Caco-2 (cell line): ENCODE measurements at regions not wholly inside any gene's neighbourhood (a gene's known extent, or its start where the extent isn't known, plus 50 kb on each side); places are given as distances from the start of the nearest gene placed in this dataset.

Experiments used
- BruUV-seq: library from RNA; stranded (reverse); fragments of 400-500 nt; replicated peaks from 2 replicates; lab custom pipeline; 2021; lab: Mats Ljungman, UMichigan
- CTCF ChIA-PET: fragments of 300-600 bp; sonication (Branson Sonifier 250); formaldehyde crosslinking; loops from one replicate; lab custom pipeline; 2022; ENCODE audit warnings: antibody characterized with exemption; lab: Charles Lee
- POLR2A ChIA-PET: fragments of 300-600 bp; sonication (Branson Sonifier 250); formaldehyde crosslinking; loops from one replicate; lab custom pipeline; 2022; ENCODE audit warnings: antibody characterized with exemption; lab: Charles Lee
- DNase-seq, 2 experiments: peaks; one replicate each; pipeline versions ENCODE4 v3.0.0 to v3.0.0-alpha.2; 2020 to 2022
- H3K27me3 ChIP-seq: replicated peaks from 2 replicates; pipeline ENCODE4 v1.6.0; 2011; ENCODE audit warnings: low read length; ENCODE audit not compliant: control insufficient read depth, insufficient read depth
- H3K36me3 ChIP-seq: 2 replicates; pipeline ENCODE4 v1.5.1; 2011; ENCODE audit warnings: low read length; ENCODE audit not compliant: control insufficient read depth, insufficient read depth
- H3K4me1 ChIP-seq: fragments of 250-450 bp; sonication (Bioruptor Pico); 2 replicates; pipeline ENCODE4 v1.5.1; 2020; ENCODE audit warnings: mild to moderate bottlenecking
- H3K4me3 ChIP-seq: 2 replicates; pipeline ENCODE4 v1.5.1; 2011; ENCODE audit warnings: low read depth, mild to moderate bottlenecking, control low read depth, low read length
- H3K9me3 ChIP-seq: fragments of 250-450 bp; sonication (Bioruptor Pico); 2 replicates; pipeline ENCODE4 v1.5.1; 2020; ENCODE audit warnings: mild to moderate bottlenecking, moderate library complexity
- H3K27ac Mint-ChIP-seq: one replicate; pipeline ENCODE4 v1.8.0; 2022; ENCODE audit warnings: mixed read lengths; ENCODE audit not compliant: unreplicated experiment
- H3K27me3 Mint-ChIP-seq: one replicate; pipeline ENCODE4 v1.8.0; 2022; ENCODE audit warnings: mixed read lengths; ENCODE audit not compliant: insufficient read depth, unreplicated experiment
- H3K36me3 Mint-ChIP-seq: one replicate; pipeline ENCODE4 v1.8.0; 2022; ENCODE audit warnings: mild to moderate bottlenecking, mixed read lengths; ENCODE audit not compliant: insufficient read depth, unreplicated experiment
- H3K4me1 Mint-ChIP-seq: one replicate; pipeline ENCODE4 v1.8.0; 2022; ENCODE audit warnings: low read depth, mixed read lengths; ENCODE audit not compliant: unreplicated experiment
- H3K4me3 Mint-ChIP-seq: one replicate; pipeline ENCODE4 v1.8.0; 2022; ENCODE audit warnings: mild to moderate bottlenecking, moderate library complexity, mixed read lengths; ENCODE audit not compliant: unreplicated experiment
- H3K9me3 Mint-ChIP-seq: one replicate; pipeline ENCODE4 v1.8.0; 2022; ENCODE audit warnings: mixed read lengths; ENCODE audit not compliant: unreplicated experiment
- intact Hi-C: fragments of 100-400 bp; cut with micrococcal nuclease; formaldehyde crosslinking; loops from one replicate; pipeline ENCODE4 v1.10.0; 2022; ENCODE audit not compliant: unreplicated experiment
- TF ChIP-seq, protein P1 (sequence below), 2 experiments: fragments of 200-600 bp in 1 of 2; IDR thresholded peaks; 1 replicate in 1 of 2; 2 replicates in 1 of 2; pipeline versions ENCODE4 v1.5.1 to v1.8.0; 2011 to 2022; ENCODE audit warnings: antibody characterized with exemption in 1 of 2, control low read depth in 1 of 2, inconsistent platforms in 1 of 2, low read depth in 1 of 2, low read length in 1 of 2, mild to moderate bottlenecking in 1 of 2, moderate library complexity in 1 of 2; ENCODE audit not compliant: insufficient read depth in 1 of 2, severe bottlenecking in 1 of 2, unreplicated experiment in 1 of 2

DNA sequence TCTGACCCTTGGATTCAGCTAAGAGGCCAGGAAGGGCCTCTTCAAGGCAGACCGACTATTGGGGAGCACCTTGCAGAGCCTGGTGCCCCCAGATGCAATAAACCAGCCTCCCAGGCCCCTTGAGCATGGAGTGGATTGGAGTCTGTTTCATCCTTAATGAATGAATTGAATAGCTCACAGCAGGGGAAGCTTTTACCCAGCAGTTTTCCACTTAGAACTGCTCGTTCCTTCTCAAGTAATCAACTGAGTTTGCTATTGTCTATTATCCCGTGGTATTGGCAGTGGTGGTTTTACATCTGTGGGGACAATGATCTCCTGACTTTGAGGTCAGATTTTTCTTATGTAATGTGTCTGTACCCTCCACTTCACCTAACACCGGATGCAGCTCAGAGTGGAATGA is 197.6 kb downstream of the AACS start:
- Histone ChIP-seq H3K4me1 (no peaks in the 10 kb centered on the region), H3K4me3 (no peak overlapping the region), H3K9me3 (peaks cover 7% of the 10 kb centered on the region), H3K36me3 (no peaks in the 10 kb centered on the region), H3K27me3 (no peaks in the 10 kb centered on the region)
- Mint-ChIP-seq H3K4me1 (no peaks in the 10 kb centered on the region), H3K27ac (no peak overlapping the region), H3K36me3 (no peaks in the 10 kb centered on the region), H3K4me3 (no peak overlapping the region), H3K9me3 (no peaks in the 10 kb centered on the region), H3K27me3 (peaks cover 14% of the 10 kb centered on the region)
- ChIA-PET CTCF (no interaction called here), POLR2A (no interaction called here)
- TF ChIP-seq, protein P1, sequence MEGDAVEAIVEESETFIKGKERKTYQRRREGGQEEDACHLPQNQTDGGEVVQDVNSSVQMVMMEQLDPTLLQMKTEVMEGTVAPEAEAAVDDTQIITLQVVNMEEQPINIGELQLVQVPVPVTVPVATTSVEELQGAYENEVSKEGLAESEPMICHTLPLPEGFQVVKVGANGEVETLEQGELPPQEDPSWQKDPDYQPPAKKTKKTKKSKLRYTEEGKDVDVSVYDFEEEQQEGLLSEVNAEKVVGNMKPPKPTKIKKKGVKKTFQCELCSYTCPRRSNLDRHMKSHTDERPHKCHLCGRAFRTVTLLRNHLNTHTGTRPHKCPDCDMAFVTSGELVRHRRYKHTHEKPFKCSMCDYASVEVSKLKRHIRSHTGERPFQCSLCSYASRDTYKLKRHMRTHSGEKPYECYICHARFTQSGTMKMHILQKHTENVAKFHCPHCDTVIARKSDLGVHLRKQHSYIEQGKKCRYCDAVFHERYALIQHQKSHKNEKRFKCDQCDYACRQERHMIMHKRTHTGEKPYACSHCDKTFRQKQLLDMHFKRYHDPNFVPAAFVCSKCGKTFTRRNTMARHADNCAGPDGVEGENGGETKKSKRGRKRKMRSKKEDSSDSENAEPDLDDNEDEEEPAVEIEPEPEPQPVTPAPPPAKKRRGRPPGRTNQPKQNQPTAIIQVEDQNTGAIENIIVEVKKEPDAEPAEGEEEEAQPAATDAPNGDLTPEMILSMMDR (IDR thresholded peaks at IDR 0.05; ENCODE audit: insufficient read depth in 1 of 2, low read depth in 1 of 2, low read length in 1 of 2, severe bottlenecking in 1 of 2, unreplicated experiment in 1 of 2): no peak
- intact Hi-C loops: no loop called here
- DNase-seq: no peak
- no TSS peak for BruUV-seq

DNA sequence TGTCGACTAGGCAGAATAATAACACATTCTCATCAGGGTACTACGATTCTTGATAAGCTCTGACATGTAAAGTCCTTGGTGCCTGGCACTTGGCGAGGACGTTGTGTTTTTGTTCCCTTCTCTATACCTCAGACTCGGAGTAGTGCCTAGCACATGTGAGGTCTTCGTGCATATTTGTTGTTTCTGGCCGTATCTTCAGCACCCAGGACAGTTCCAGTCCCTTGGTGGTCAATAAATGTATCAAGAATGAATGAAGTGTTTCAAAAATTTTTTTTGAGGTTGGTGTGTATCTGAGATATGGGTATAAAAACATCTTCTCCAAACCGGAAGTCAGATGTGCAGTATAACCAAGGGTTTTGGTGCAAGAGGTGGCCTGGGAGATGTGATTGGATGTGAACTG is 198.2 kb downstream of the AACS start:
- Histone ChIP-seq H3K9me3 (peaks cover 7% of the 10 kb centered on the region), H3K4me1 (no peaks in the 10 kb centered on the region), H3K36me3 (no peaks in the 10 kb centered on the region), H3K4me3 (no peak overlapping the region), H3K27me3 (no peaks in the 10 kb centered on the region)
- no peak for DNase-seq
- BruUV-seq: no TSS peak
- intact Hi-C loops: no loop called here
- TF ChIP-seq, protein P1 (IDR thresholded peaks at IDR 0.05; ENCODE audit: insufficient read depth in 1 of 2, low read depth in 1 of 2, low read length in 1 of 2, severe bottlenecking in 1 of 2, unreplicated experiment in 1 of 2): no peak
- Mint-ChIP-seq H3K4me1 (no peaks in the 10 kb centered on the region), H3K27me3 (peaks cover 18% of the 10 kb centered on the region), H3K9me3 (no peaks in the 10 kb centered on the region), H3K4me3 (no peak overlapping the region), H3K36me3 (no peaks in the 10 kb centered on the region), H3K27ac (no peak overlapping the region)
- POLR2A ChIA-PET: no interaction called here
- CTCF ChIA-PET: no interaction called here

DNA sequence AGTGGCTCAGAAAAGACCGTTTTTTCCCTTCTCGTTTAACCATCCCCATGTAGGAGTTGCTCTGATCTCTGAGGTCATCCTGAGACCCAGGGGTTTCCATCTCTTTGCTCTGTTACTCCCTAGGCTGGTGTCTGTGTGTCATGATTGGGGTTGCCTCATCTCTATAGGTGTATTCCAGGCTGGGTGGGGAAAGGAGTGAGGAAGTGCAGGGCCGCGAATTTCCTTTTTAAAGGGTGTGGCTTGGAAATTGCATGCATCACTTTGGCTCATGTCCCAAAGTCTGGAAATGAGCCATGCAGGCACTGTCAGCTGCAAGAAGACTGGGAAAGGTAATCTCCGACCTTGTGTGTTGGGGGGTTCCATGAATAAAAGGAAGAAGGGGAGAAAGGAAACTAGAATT is 201.9 kb downstream of the AACS start:
- no peaks in the 10 kb centered on the region for H3K4me1 Mint-ChIP-seq
- no peaks in the 10 kb centered on the region for H3K36me3 Mint-ChIP-seq
- no peaks in the 10 kb centered on the region for H3K36me3 ChIP-seq
- H3K4me3 Mint-ChIP-seq: no peak overlapping the region
- no peaks in the 10 kb centered on the region for H3K4me1 ChIP-seq
- H3K9me3 Mint-ChIP-seq: no peaks in the 10 kb centered on the region
- CTCF ChIA-PET: no interaction called here
- H3K27me3 Mint-ChIP-seq: peaks cover 16% of the 10 kb centered on the region
- H3K4me3 ChIP-seq: no peak overlapping the region
- DNase-seq: no peak
- intact Hi-C loops: no loop called here
- H3K9me3 ChIP-seq: peaks cover 7% of the 10 kb centered on the region
- BruUV-seq: no TSS peak
- TF ChIP-seq, protein P1 (IDR thresholded peaks at IDR 0.05; ENCODE audit: insufficient read depth in 1 of 2, low read depth in 1 of 2, low read length in 1 of 2, severe bottlenecking in 1 of 2, unreplicated experiment in 1 of 2): no peak
- POLR2A ChIA-PET: no interaction called here
- H3K27ac Mint-ChIP-seq: no peak overlapping the region
- no peaks in the 10 kb centered on the region; the same call in 1 of the 2 replicates for H3K27me3 ChIP-seq
